NT2/D1 (cell line): ENCODE measurements at regions not wholly inside any gene's neighbourhood (a gene's known extent, or its start where the extent isn't known, plus 50 kb on each side); places are given as distances from the start of the nearest gene placed in this dataset.

Experiments
- SUZ12 ChIP-seq: IDR thresholded peaks from 2 replicates; pipeline ENCODE4 v1.6.1; 2011; ENCODE audit not compliant: insufficient read length, insufficient read depth; ENCODE audit errors: extremely low read depth
- YY1 ChIP-seq: IDR thresholded peaks from 2 replicates; pipeline ENCODE4 v1.6.1; 2011; ENCODE audit not compliant: insufficient read length, insufficient read depth

DNA sequence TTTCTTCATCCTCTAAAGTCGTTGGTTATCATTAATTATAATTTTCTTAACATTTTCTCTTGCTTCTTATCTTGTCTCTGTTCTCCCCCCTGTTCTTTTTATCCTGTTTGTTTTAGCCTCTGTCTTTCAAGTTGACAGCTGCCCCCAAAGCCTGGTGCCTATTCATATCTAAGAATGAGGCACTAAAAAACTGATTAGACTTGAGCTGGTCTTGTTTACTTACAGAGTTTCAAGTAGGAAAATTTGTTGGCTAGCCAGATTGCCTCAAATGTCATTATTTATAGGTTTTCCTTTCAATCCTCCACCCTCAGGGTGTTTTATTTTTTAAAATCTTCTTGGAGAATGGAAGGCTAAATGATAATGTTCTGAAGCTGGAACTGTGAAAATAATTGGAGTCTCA, 236.0 kb downstream of the UTP18 start:
- TF ChIP-seq YY1 = no peak
- TF ChIP-seq SUZ12 = no peak
